ENCODE measurements at regions not wholly inside any gene's neighbourhood (a gene's known extent, or its start where the extent isn't known, plus 50 kb on each side); places are given as distances from the start of the nearest gene placed in this dataset.
"Not testable (repeated sequence)": the region's sequence is repeated elsewhere in the genome, so short reads cannot be mapped to it uniquely, and the experiment has no call there.

GRCh38 chr13:90492872-90493271 lies 854.6 kb upstream of the MIR17HG start:
- no peak for DNase-seq (ENCODE audit: low read depth in 4 of 6, low spot score in 6 of 6)
- Histone ChIP-seq H3K36me3 (ENCODE audit: control insufficient read depth, insufficient read depth, low read length) (no peaks in the 10 kb centered on the region), H3K4me1 (ENCODE audit: control insufficient read depth, insufficient read depth, low read length) (no peaks in the 10 kb centered on the region), H3K27me3 (ENCODE audit: control insufficient read depth, insufficient read depth, low read length) (no peaks in the 10 kb centered on the region), H3K4me3 (ENCODE audit: low read depth, low read length) (no peak overlapping the region), H3K27ac (ENCODE audit: low read depth, low read length) (no peak overlapping the region), H3K9me3 (ENCODE audit: control insufficient read depth, insufficient read depth, low read length) (no peaks in the 10 kb centered on the region)
- 88% methylated on average over 1 of the region's 2 CpGs for WGBS (ENCODE audit: insufficient coverage)

GRCh38 chr13:90493667-90494066 lies 853.8 kb upstream of the MIR17HG start:
- 70% methylated on average over 2 of the region's 2 CpGs for WGBS (ENCODE audit: insufficient coverage)
- Histone ChIP-seq H3K9me3 (ENCODE audit: control insufficient read depth, insufficient read depth, low read length) (no peaks in the 10 kb centered on the region), H3K27ac (ENCODE audit: low read depth, low read length) (no peak overlapping the region), H3K27me3 (ENCODE audit: control insufficient read depth, insufficient read depth, low read length) (no peaks in the 10 kb centered on the region), H3K4me1 (ENCODE audit: control insufficient read depth, insufficient read depth, low read length) (no peaks in the 10 kb centered on the region), H3K36me3 (ENCODE audit: control insufficient read depth, insufficient read depth, low read length) (no peaks in the 10 kb centered on the region), H3K4me3 (ENCODE audit: low read depth, low read length) (no peak overlapping the region)
- DNase-seq (ENCODE audit: low read depth in 4 of 6, low spot score in 6 of 6), result no peak

GRCh38 chr13:90494849-90495248 lies 852.6 kb upstream of the MIR17HG start:
- not testable (repeated sequence) for H3K36me3 ChIP-seq (ENCODE audit: control insufficient read depth, insufficient read depth, low read length); H3K4me1 ChIP-seq (ENCODE audit: control insufficient read depth, insufficient read depth, low read length); DNase-seq (ENCODE audit: low read depth in 4 of 6, low spot score in 6 of 6); H3K27me3 ChIP-seq (ENCODE audit: control insufficient read depth, insufficient read depth, low read length); H3K4me3 ChIP-seq (ENCODE audit: low read depth, low read length); H3K9me3 ChIP-seq (ENCODE audit: control insufficient read depth, insufficient read depth, low read length); H3K27ac ChIP-seq (ENCODE audit: low read depth, low read length)
- WGBS (ENCODE audit: insufficient coverage), result 95% methylated on average over 25 of the region's 27 CpGs

GRCh38 chr13:90498096-90498495 lies 849.4 kb upstream of the MIR17HG start:
- no peak overlapping the region for H3K4me3 ChIP-seq (ENCODE audit: low read depth, low read length)
- H3K4me1 ChIP-seq (ENCODE audit: control insufficient read depth, insufficient read depth, low read length), result no peaks in the 10 kb centered on the region
- WGBS (ENCODE audit: insufficient coverage), result no CpG with 5 or more reads among the region's 1 CpG
- H3K27ac ChIP-seq (ENCODE audit: low read depth, low read length), result no peak overlapping the region
- no peaks in the 10 kb centered on the region for H3K27me3 ChIP-seq (ENCODE audit: control insufficient read depth, insufficient read depth, low read length)
- no peaks in the 10 kb centered on the region for H3K36me3 ChIP-seq (ENCODE audit: control insufficient read depth, insufficient read depth, low read length)
- no peaks in the 10 kb centered on the region for H3K9me3 ChIP-seq (ENCODE audit: control insufficient read depth, insufficient read depth, low read length)
- DNase-seq (ENCODE audit: low read depth in 4 of 6, low spot score in 6 of 6), result no peak

GRCh38 chr13:90498816-90499215 lies 848.7 kb upstream of the MIR17HG start:
- Histone ChIP-seq H3K36me3 (ENCODE audit: control insufficient read depth, insufficient read depth, low read length) (no peaks in the 10 kb centered on the region), H3K4me1 (ENCODE audit: control insufficient read depth, insufficient read depth, low read length) (no peaks in the 10 kb centered on the region), H3K27ac (ENCODE audit: low read depth, low read length) (no peak overlapping the region), H3K9me3 (ENCODE audit: control insufficient read depth, insufficient read depth, low read length) (no peaks in the 10 kb centered on the region), H3K27me3 (ENCODE audit: control insufficient read depth, insufficient read depth, low read length) (no peaks in the 10 kb centered on the region), H3K4me3 (ENCODE audit: low read depth, low read length) (no peak overlapping the region)
- DNase-seq (ENCODE audit: low read depth in 4 of 6, low spot score in 6 of 6), result peak in 1 of 6 donors; percentile 5
- WGBS (ENCODE audit: insufficient coverage), result no CpG with 5 or more reads among the region's 1 CpG

GRCh38 chr13:90500569-90500968 lies 846.9 kb upstream of the MIR17HG start:
- no peaks in the 10 kb centered on the region for H3K9me3 ChIP-seq (ENCODE audit: control insufficient read depth, insufficient read depth, low read length)
- WGBS (ENCODE audit: insufficient coverage), result no CpG with 5 or more reads among the region's 2 CpGs
- no peaks in the 10 kb centered on the region for H3K4me1 ChIP-seq (ENCODE audit: control insufficient read depth, insufficient read depth, low read length)
- no peaks in the 10 kb centered on the region for H3K27me3 ChIP-seq (ENCODE audit: control insufficient read depth, insufficient read depth, low read length)
- H3K36me3 ChIP-seq (ENCODE audit: control insufficient read depth, insufficient read depth, low read length), result no peaks in the 10 kb centered on the region
- DNase-seq (ENCODE audit: low read depth in 4 of 6, low spot score in 6 of 6), result no peak
- no peak overlapping the region for H3K4me3 ChIP-seq (ENCODE audit: low read depth, low read length)
- H3K27ac ChIP-seq (ENCODE audit: low read depth, low read length), result no peak overlapping the region

GRCh38 chr13:90502153-90502552 lies 845.3 kb upstream of the MIR17HG start:
- Histone ChIP-seq H3K9me3 (ENCODE audit: control insufficient read depth, insufficient read depth, low read length) (no peaks in the 10 kb centered on the region), H3K27ac (ENCODE audit: low read depth, low read length) (no peak overlapping the region), H3K4me1 (ENCODE audit: control insufficient read depth, insufficient read depth, low read length) (no peaks in the 10 kb centered on the region), H3K27me3 (ENCODE audit: control insufficient read depth, insufficient read depth, low read length) (no peaks in the 10 kb centered on the region), H3K36me3 (ENCODE audit: control insufficient read depth, insufficient read depth, low read length) (no peaks in the 10 kb centered on the region), H3K4me3 (ENCODE audit: low read depth, low read length) (no peak overlapping the region)
- peak in 4 of 6 donors; percentile 9 to 92 (median 52) for DNase-seq (ENCODE audit: low read depth in 4 of 6, low spot score in 6 of 6)
- WGBS (ENCODE audit: insufficient coverage), result 83% methylated on average over 1 of the region's 1 CpG

GRCh38 chr13:90502762-90503161 lies 844.7 kb upstream of the MIR17HG start:
- Histone ChIP-seq H3K4me3 (ENCODE audit: low read depth, low read length) (no peak overlapping the region), H3K4me1 (ENCODE audit: control insufficient read depth, insufficient read depth, low read length) (no peaks in the 10 kb centered on the region), H3K27ac (ENCODE audit: low read depth, low read length) (no peak overlapping the region), H3K36me3 (ENCODE audit: control insufficient read depth, insufficient read depth, low read length) (no peaks in the 10 kb centered on the region), H3K27me3 (ENCODE audit: control insufficient read depth, insufficient read depth, low read length) (no peaks in the 10 kb centered on the region), H3K9me3 (ENCODE audit: control insufficient read depth, insufficient read depth, low read length) (no peaks in the 10 kb centered on the region)
- DNase-seq (ENCODE audit: low read depth in 4 of 6, low spot score in 6 of 6), result no peak
- no CpG with 5 or more reads among the region's 2 CpGs for WGBS (ENCODE audit: insufficient coverage)

GRCh38 chr13:90510319-90510718 lies 837.2 kb upstream of the MIR17HG start:
- no peaks in the 10 kb centered on the region for H3K9me3 ChIP-seq (ENCODE audit: control insufficient read depth, insufficient read depth, low read length)
- H3K27me3 ChIP-seq (ENCODE audit: control insufficient read depth, insufficient read depth, low read length), result no peaks in the 10 kb centered on the region
- H3K4me1 ChIP-seq (ENCODE audit: control insufficient read depth, insufficient read depth, low read length), result no peaks in the 10 kb centered on the region
- H3K36me3 ChIP-seq (ENCODE audit: control insufficient read depth, insufficient read depth, low read length), result no peaks in the 10 kb centered on the region
- WGBS (ENCODE audit: insufficient coverage), result no CpG with 5 or more reads among the region's 2 CpGs
- no peak overlapping the region for H3K4me3 ChIP-seq (ENCODE audit: low read depth, low read length)
- no peak for DNase-seq (ENCODE audit: low read depth in 4 of 6, low spot score in 6 of 6)
- no peak overlapping the region for H3K27ac ChIP-seq (ENCODE audit: low read depth, low read length)

- Histone ChIP-seq H3K4me3 (ENCODE audit: low read depth, low read length) (no peak overlapping the region), H3K27me3 (ENCODE audit: control insufficient read depth, insufficient read depth, low read length) (no peaks in the 10 kb centered on the region), H3K4me1 (ENCODE audit: control insufficient read depth, insufficient read depth, low read length) (no peaks in the 10 kb centered on the region), H3K9me3 (ENCODE audit: control insufficient read depth, insufficient read depth, low read length) (no peaks in the 10 kb centered on the region), H3K36me3 (ENCODE audit: control insufficient read depth, insufficient read depth, low read length) (no peaks in the 10 kb centered on the region), H3K27ac (ENCODE audit: low read depth, low read length) (no peak overlapping the region)
- no peak for DNase-seq (ENCODE audit: low read depth in 4 of 6, low spot score in 6 of 6)
- no CpG with 5 or more reads among the region's 2 CpGs for WGBS (ENCODE audit: insufficient coverage)
Observed at GRCh38 chr13:90511903-90512302, 835.6 kb upstream of the MIR17HG start.

All from spinal cord (tissue), 9 donors.